B cell (primary cell): ENCODE measurements at regions not wholly inside any gene's neighbourhood (a gene's known extent, or its start where the extent isn't known, plus 50 kb on each side); places are given as distances from the start of the nearest gene placed in this dataset.

Experiments
- ATAC-seq: fragments of 200-7000 bp; cut with Tn5 transposase; one replicate; pipeline ENCODE4 v1.10.0; 2021; ENCODE audit warnings: low read depth, mild to moderate bottlenecking, moderate number of reproducible peaks, moderate library complexity
- CTCF ChIA-PET: fragments of 350-600 bp; sonication (Branson Sonifier 250); formaldehyde crosslinking; loops from one replicate; lab custom pipeline; 2021; ENCODE audit warnings: antibody characterized with exemption, inconsistent platforms; lab: Charles Lee
- POLR2A ChIA-PET: fragments of 350-600 bp; sonication (Branson Sonifier 250); formaldehyde crosslinking; loops from one replicate; lab custom pipeline; 2021; ENCODE audit warnings: antibody characterized with exemption; lab: Charles Lee
- DNase-seq: peaks from one replicate; pipeline ENCODE4 v3.0.0; 2013
- H2AFZ ChIP-seq: 2 replicates; pipeline ENCODE4 v1.6.1; 2012; ENCODE audit warnings: mild to moderate bottlenecking, low read depth, low read length; ENCODE audit not compliant: insufficient read depth, poor library complexity, severe bottlenecking
- H3K27ac ChIP-seq, 2 donors: 1 replicate in 1 of 2; 2 replicates in 1 of 2; pipeline ENCODE4 v1.5.1; 2012 to 2013; ENCODE audit warnings: low read length in 2 of 2, mild to moderate bottlenecking in 2 of 2, moderate library complexity in 1 of 2
- H3K27me3 ChIP-seq, 4 experiments: fragments of 200-600 bp in 1 of 4; sonication (generic) in 1 of 4; replicated peaks in 1 of 4; 1 replicate in 2 of 4; 2 replicates in 2 of 4; pipeline versions ENCODE4 v1.6.1 to v1.7.0; 2013 to 2016; ENCODE audit warnings: low read length in 3 of 4, mild to moderate bottlenecking in 2 of 4, mixed read lengths in 1 of 4, moderate library complexity in 1 of 4; ENCODE audit not compliant: insufficient read depth in 4 of 4, control insufficient read depth in 3 of 4; ENCODE audit errors: control extremely low read depth in 1 of 4
- H3K36me3 ChIP-seq, 2 experiments: replicated peaks in 1 of 2; 1 replicate in 1 of 2; 2 replicates in 1 of 2; pipeline versions ENCODE4 v1.6.1 to v1.7.1; 2013; ENCODE audit warnings: low read length in 1 of 2; ENCODE audit not compliant: insufficient read depth in 2 of 2, control insufficient read depth in 1 of 2; ENCODE audit errors: control extremely low read depth in 1 of 2, extremely low read depth in 1 of 2
- H3K4me1 ChIP-seq, 2 donors: fragments of 200-600 bp in 1 of 2; sonication (generic) in 1 of 2; 1 replicate in 1 of 2; 2 replicates in 1 of 2; pipeline versions ENCODE4 v1.5.1 to v1.6.1; 2013 to 2017; ENCODE audit warnings: low read length in 2 of 2; ENCODE audit not compliant: control insufficient read depth in 2 of 2, insufficient read depth in 2 of 2
- H3K4me2 ChIP-seq: replicated peaks from 2 replicates; pipeline ENCODE3; 2012; ENCODE audit warnings: mild to moderate bottlenecking, low read depth, low read length; ENCODE audit not compliant: poor library complexity, severe bottlenecking
- H3K4me3 ChIP-seq, 5 experiments: fragments of 200-600 bp in 1 of 5; sonication (generic) in 1 of 5; 1 replicate in 3 of 5; 2 replicates in 2 of 5; pipeline versions ENCODE4 v1.5.1 to v1.7.0; 2011 to 2016; ENCODE audit warnings: low read length in 4 of 5, mild to moderate bottlenecking in 4 of 5, low read depth in 2 of 5, control low read depth in 1 of 5, moderate library complexity in 1 of 5; ENCODE audit not compliant: insufficient read depth in 1 of 5; ENCODE audit errors: control extremely low read depth in 1 of 5, extremely low read depth in 1 of 5
- H3K79me2 ChIP-seq: fragments of 200-600 bp; sonication (generic); one replicate; pipeline ENCODE4 v1.6.0; 2016; ENCODE audit warnings: low read length; ENCODE audit not compliant: control insufficient read depth, insufficient read depth
- H3K9ac ChIP-seq: fragments of 200-600 bp; sonication (generic); 2 replicates; pipeline ENCODE4 v1.6.1; 2017; ENCODE audit warnings: mild to moderate bottlenecking, low read length, moderate library complexity
- H3K9me3 ChIP-seq, 3 donors: one replicate each; pipeline versions ENCODE4 v1.6.1 to v1.7.1; 2013; ENCODE audit warnings: low read length in 2 of 3; ENCODE audit not compliant: control insufficient read depth in 2 of 3, insufficient read depth in 1 of 3; ENCODE audit errors: control extremely low read depth in 1 of 3
- H4K20me1 ChIP-seq: 2 replicates; pipeline ENCODE4 v1.6.0; 2012; ENCODE audit warnings: mild to moderate bottlenecking, low read length; ENCODE audit not compliant: insufficient read depth, control insufficient read depth, poor library complexity, severe bottlenecking
- H3K27ac Mint-ChIP-seq: one replicate; pipeline ENCODE4 v1.8.0; 2021; ENCODE audit warnings: mixed read lengths
- H3K27me3 Mint-ChIP-seq: one replicate; pipeline ENCODE4 v1.8.0; 2021; ENCODE audit warnings: mixed read lengths
- H3K4me1 Mint-ChIP-seq: one replicate; pipeline ENCODE4 v1.8.0; 2021; ENCODE audit warnings: mixed read lengths
- H3K4me3 Mint-ChIP-seq: one replicate; pipeline ENCODE4 v1.8.0; 2021; ENCODE audit warnings: mixed read lengths
- H3K9me3 Mint-ChIP-seq: one replicate; pipeline ENCODE4 v1.8.0; 2022; ENCODE audit warnings: mixed read lengths; ENCODE audit not compliant: insufficient read depth
- CTCF ChIP-seq: fragments of 200-600 bp; IDR thresholded peaks from one replicate; pipeline ENCODE4 v1.8.0; 2022; ENCODE audit warnings: antibody characterized with exemption, mild to moderate bottlenecking
- EZH2 ChIP-seq: IDR thresholded peaks from 2 replicates; pipeline ENCODE4 v1.6.1; 2012; ENCODE audit warnings: borderline replicate concordance, low read depth, mild to moderate bottlenecking, moderate library complexity, low read length; ENCODE audit not compliant: insufficient read depth, poor library complexity, severe bottlenecking
- WGBS: methylation state at CpG from one replicate; pipeline ENCODE4 v1.1.5; 2013; ENCODE audit warnings: missing lambda C conversion rate; ENCODE audit not compliant: insufficient coverage; 5-methylcytosine and 5-hydroxymethylcytosine counted together
- intact Hi-C: fragments of 100-400 bp; cut with micrococcal nuclease; formaldehyde crosslinking; loops from one replicate; pipeline ENCODE4 v1.10.0; 2022

DNA sequence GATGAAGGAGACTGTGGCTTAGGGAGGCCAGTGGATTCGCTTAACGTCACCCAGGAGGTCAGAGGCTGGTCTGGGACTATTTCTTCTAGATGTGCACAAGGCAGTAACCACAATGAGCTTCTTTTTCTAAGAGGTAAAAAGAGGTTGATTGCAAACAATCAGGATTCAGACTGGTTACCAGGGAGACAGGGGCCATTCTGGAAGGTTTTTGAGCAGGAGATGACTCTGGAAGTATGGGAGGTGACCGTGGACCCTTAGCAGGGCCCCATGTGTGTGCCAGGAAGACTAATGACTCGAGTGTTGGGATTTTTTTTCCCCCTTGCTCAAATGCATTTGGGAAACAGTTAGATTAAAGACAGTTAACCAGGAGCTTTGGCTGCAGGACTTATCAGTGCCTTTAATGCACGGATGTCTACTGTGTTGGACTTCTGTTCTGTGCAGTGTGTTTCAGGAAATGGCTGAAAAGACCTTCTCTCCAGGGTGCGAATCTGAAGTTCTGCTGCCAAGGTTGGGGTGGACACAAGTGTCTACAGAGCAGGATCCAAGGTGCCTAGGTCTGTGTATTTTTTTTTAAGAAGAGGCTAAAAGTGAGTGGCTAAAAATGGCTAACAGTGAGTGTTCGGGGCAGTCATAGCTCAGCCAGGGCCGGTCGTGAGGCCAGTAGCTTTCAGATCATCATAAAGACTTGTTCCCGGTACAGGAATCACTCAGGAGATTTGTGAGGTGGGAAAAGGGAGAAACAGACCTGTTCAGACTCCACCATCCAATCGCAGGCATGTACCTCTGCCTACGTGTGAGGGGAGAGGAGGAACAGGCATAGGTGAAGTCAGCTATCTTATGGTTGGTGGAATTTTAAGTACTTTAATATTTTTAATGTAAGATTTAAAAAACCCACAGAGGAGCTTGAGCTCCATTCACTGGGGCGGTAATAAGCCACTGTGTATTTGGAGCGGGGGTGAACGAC is 82.3 kb upstream of the CIBAR2 start:
- no peak overlapping the region for H3K4me3 ChIP-seq
- peaks cover 8% of the 10 kb centered on the region for H3K27me3 Mint-ChIP-seq

More for the DNA sequence above, 82.3 kb upstream of the CIBAR2 start:
- peaks cover 3% of the 10 kb centered on the region for H3K9me3 Mint-ChIP-seq
- intact Hi-C loops, result no loop called here
- no peak for ATAC-seq
- POLR2A ChIA-PET, result no interaction called here
- no peak overlapping the region for H3K27ac Mint-ChIP-seq
- H3K9ac ChIP-seq, result no peak overlapping the region
- peaks cover 0 to 11% (median 10%) of the 10 kb centered on the region in 3 donors for H3K9me3 ChIP-seq
- TF ChIP-seq CTCF (no peak), EZH2 (no peak)
- H3K4me1 Mint-ChIP-seq, result no peaks in the 10 kb centered on the region
- no peak overlapping the region for H3K27ac ChIP-seq
- CTCF ChIA-PET, result no interaction called here
- H3K4me3 Mint-ChIP-seq, result no peak overlapping the region
- no peaks in the 10 kb centered on the region for H3K4me1 ChIP-seq
- WGBS, result 88% methylated on average over 9 of the region's 15 CpGs
- peaks cover 0 to 2% (median 1%) of the 10 kb centered on the region in 4 experiments for H3K27me3 ChIP-seq
- H2AFZ ChIP-seq, result no peak overlapping the region
- no peaks in the 10 kb centered on the region for H3K36me3 ChIP-seq
- no peaks in the 10 kb centered on the region for H4K20me1 ChIP-seq
- H3K79me2 ChIP-seq, result no peaks in the 10 kb centered on the region
- no peak for DNase-seq
- no peak overlapping the region for H3K4me2 ChIP-seq
